LoVo (cell line): ENCODE measurements at regions not wholly inside any gene's neighbourhood (a gene's known extent, or its start where the extent isn't known, plus 50 kb on each side); places are given as distances from the start of the nearest gene placed in this dataset.

Source experiments
- DNase-seq: peaks from one replicate; pipeline ENCODE4 v3.0.0-alpha.2; 2016; ENCODE audit warnings: low spot score

- DNase-seq: no peak
These were observed 71.5 kb upstream of the FOXG1 start for GRCh38 chr14:28695109-28695508.

- no peak for DNase-seq
These were observed 64.9 kb upstream of the FOXG1 start for GRCh38 chr14:28701733-28702132.

DNA sequence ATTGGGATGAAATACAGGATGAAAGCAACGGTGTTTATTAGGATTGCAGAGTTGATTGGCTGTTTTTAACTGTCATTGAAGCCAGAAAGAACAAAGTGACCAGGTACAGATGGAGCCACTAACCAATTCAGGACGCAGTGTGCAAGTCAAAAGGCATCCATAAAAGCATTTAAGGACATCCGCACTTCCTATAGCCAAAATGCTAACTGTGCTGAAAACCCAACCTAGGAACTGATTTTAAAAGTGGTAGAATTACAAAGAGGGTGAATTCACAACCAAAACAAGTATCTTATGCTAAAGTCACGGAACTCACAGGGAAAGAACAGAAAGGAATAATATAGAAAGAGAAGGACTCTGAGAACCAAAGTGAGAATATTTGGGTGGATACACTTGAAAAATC, 63.1 kb upstream of the FOXG1 start:
- DNase-seq: no peak

- no peak for DNase-seq
These were observed 62.4 kb upstream of the FOXG1 start for GRCh38 chr14:28704153-28704552.

DNA sequence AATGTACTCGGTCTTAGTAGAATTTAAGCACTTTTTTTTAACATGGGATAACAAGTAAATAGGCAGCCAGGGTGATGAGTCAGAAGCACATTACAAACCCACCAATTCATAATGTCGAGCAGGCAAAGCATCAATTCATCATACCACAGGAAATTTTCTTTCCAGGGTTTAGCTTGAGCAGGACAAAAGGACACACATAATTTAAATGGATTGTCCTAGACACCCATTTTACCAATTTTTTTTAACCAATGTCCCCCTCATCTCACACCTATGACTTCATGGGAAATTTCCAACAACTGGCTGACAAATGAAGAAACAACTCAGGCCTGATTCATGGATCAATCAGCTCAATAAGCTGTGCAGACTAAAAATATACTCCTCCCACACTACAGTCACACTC, 58.8 kb upstream of the FOXG1 start:
- no peak for DNase-seq

- DNase-seq: no peak
These were observed 56.8 kb upstream of the FOXG1 start for GRCh38 chr14:28709571-28710305.
